Suprapubic skin (tissue), 4 donors: ENCODE measurements at regions not wholly inside any gene's neighbourhood (a gene's known extent, or its start where the extent isn't known, plus 50 kb on each side); places are given as distances from the start of the nearest gene placed in this dataset.

ENCODE experiments used
- DNase-seq, 2 donors: peaks; one replicate each; pipeline ENCODE4 v3.0.0-alpha.2; 2019; ENCODE audit warnings: low spot score in 2 of 2
- H3K27ac ChIP-seq: fragments of 200-600 bp; sonication (generic); one replicate; pipeline ENCODE4 v1.5.1; 2019
- H3K27me3 ChIP-seq: fragments of 200-600 bp; sonication (generic); one replicate; pipeline ENCODE4 v1.5.1; 2019
- H3K36me3 ChIP-seq: fragments of 200-600 bp; sonication (generic); one replicate; pipeline ENCODE4 v1.5.1; 2019
- H3K4me1 ChIP-seq: fragments of 200-600 bp; sonication (generic); one replicate; pipeline ENCODE4 v1.5.1; 2019
- H3K4me3 ChIP-seq: fragments of 200-600 bp; sonication (generic); one replicate; pipeline ENCODE4 v1.5.1; 2019; ENCODE audit warnings: mild to moderate bottlenecking
- H3K9me3 ChIP-seq: fragments of 200-600 bp; sonication (generic); one replicate; pipeline ENCODE4 v1.5.1; 2019
- CTCF ChIP-seq, 2 donors: fragments of 200-600 bp in 1 of 2; fragments of 450-650 bp in 1 of 2; sonication (generic) in 1 of 2; IDR thresholded peaks; one replicate each; pipeline ENCODE4 v1.5.1; 2016 to 2019; ENCODE audit warnings: antibody characterized with exemption in 2 of 2, mild to moderate bottlenecking in 1 of 2, moderate library complexity in 1 of 2
- EP300 ChIP-seq: sonication (generic); formaldehyde crosslinking; IDR thresholded peaks from one replicate; pipeline ENCODE4 v1.6.1; 2017; ENCODE audit warnings: antibody characterized with exemption
- POLR2A ChIP-seq, 2 donors: fragments of 450-650 bp; IDR thresholded peaks; one replicate each; pipeline ENCODE4 v1.6.1; 2017; ENCODE audit warnings: antibody characterized with exemption in 2 of 2, mild to moderate bottlenecking in 2 of 2, moderate library complexity in 2 of 2
- POLR2AphosphoS5 ChIP-seq, 3 donors: sonication (generic); formaldehyde crosslinking; IDR thresholded peaks; one replicate each; pipeline ENCODE4 v1.6.1; 2017; ENCODE audit warnings: antibody characterized with exemption in 3 of 3
- WGBS: methylation state at CpG from one replicate; pipeline ENCODE4 v1.1.5; 2018; 5-methylcytosine and 5-hydroxymethylcytosine counted together

GRCh38 chr10:33487014-33487776, 152.7 kb upstream of the NRP1 start:
- 57% methylated on average over 4 of the region's 4 CpGs for WGBS
- Histone ChIP-seq H3K4me1 (peaks cover 3% of the 10 kb centered on the region), H3K27ac (no peak overlapping the region), H3K9me3 (no peaks in the 10 kb centered on the region), H3K36me3 (no peaks in the 10 kb centered on the region), H3K4me3 (no peak overlapping the region), H3K27me3 (no peaks in the 10 kb centered on the region)
- DNase-seq, result no peak
- no peak for TF ChIP-seq POLR2A (IDR thresholded peaks at IDR 0.05)
- no peak for TF ChIP-seq POLR2AphosphoS5 (IDR thresholded peaks at IDR 0.05)
- TF ChIP-seq EP300, result no peak
- no peak for TF ChIP-seq CTCF (IDR thresholded peaks at IDR 0.05)

- WGBS, result 81% methylated on average over 3 of the region's 3 CpGs
These were observed 150.8 kb upstream of the NRP1 start for GRCh38 chr10:33485276-33485675.

DNA sequence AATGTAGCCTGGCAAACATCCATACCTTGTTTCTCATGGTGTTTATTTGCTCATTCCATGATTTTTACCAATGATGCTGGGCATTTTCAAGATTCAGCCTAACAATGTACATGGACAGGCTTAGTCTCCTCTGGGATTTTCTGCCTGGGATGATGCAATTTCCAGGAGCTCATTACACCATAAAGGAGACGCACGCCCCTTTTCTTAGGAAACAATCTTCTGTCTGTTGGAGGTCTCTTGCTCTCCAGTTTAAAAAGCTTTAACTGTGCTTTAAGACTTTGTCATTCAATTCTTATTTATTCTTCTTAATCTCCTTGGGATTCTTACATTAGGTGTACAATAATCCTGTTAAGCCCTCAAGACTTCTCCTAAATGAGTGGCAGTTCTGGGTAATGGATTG, 150.3 kb upstream of the NRP1 start:
- Histone ChIP-seq H3K36me3 (no peaks in the 10 kb centered on the region), H3K27ac (no peak overlapping the region), H3K27me3 (no peaks in the 10 kb centered on the region), H3K4me3 (no peak overlapping the region), H3K4me1 (peaks cover 3% of the 10 kb centered on the region), H3K9me3 (no peaks in the 10 kb centered on the region)
- WGBS, result 71% methylated on average over 2 of the region's 2 CpGs
- DNase-seq, result no peak
- no peak for TF ChIP-seq EP300
- no peak for TF ChIP-seq CTCF (IDR thresholded peaks at IDR 0.05)
- no peak for TF ChIP-seq POLR2AphosphoS5 (IDR thresholded peaks at IDR 0.05)

More at GRCh38 chr10:33485276-33485675, 150.8 kb upstream of the NRP1 start:
- no peaks in the 10 kb centered on the region for H3K9me3 ChIP-seq
- peaks cover 3% of the 10 kb centered on the region for H3K4me1 ChIP-seq
- H3K36me3 ChIP-seq, result no peaks in the 10 kb centered on the region
- H3K4me3 ChIP-seq, result no peak overlapping the region
- no peaks in the 10 kb centered on the region for H3K27me3 ChIP-seq
- TF ChIP-seq POLR2AphosphoS5 (IDR thresholded peaks at IDR 0.05) (no peak), POLR2A (IDR thresholded peaks at IDR 0.05) (no peak), EP300 (no peak), CTCF (IDR thresholded peaks at IDR 0.05) (no peak)
- DNase-seq, result no peak
- no peak overlapping the region for H3K27ac ChIP-seq

DNA sequence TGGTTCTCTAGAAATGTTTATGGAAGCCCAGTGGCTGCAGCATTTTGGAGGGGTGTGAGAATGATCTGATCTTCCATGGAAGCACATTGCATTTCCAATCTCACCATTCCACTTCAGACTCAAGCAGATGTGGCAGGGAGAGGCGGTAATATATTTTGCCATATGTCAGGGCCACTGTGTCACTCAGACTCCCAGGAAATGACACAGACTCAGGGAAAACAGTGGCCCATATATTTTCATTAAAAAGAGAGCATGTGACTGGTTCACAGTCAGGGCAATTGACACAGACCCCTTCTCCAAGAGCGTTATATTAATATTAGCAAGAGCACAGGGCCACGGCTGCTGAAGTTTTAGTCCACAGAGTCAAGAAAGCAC, 149.3 kb upstream of the NRP1 start:
- 96% methylated on average over 3 of the region's 3 CpGs for WGBS
- DNase-seq, result no peak
- TF ChIP-seq CTCF (IDR thresholded peaks at IDR 0.05), result no peak
- no peak for TF ChIP-seq POLR2AphosphoS5 (IDR thresholded peaks at IDR 0.05)
- TF ChIP-seq EP300, result no peak
- no peak for TF ChIP-seq POLR2A (IDR thresholded peaks at IDR 0.05)
- H3K27ac ChIP-seq, result no peak overlapping the region
- H3K36me3 ChIP-seq, result no peaks in the 10 kb centered on the region
- peaks cover 3% of the 10 kb centered on the region for H3K4me1 ChIP-seq
- no peaks in the 10 kb centered on the region for H3K9me3 ChIP-seq
- no peaks in the 10 kb centered on the region for H3K27me3 ChIP-seq
- H3K4me3 ChIP-seq, result no peak overlapping the region

GRCh38 chr10:33483124-33483815, 148.8 kb upstream of the NRP1 start:
- peaks cover 3% of the 10 kb centered on the region for H3K4me1 ChIP-seq
- no peak for DNase-seq
- no peak overlapping the region for H3K27ac ChIP-seq
- WGBS, result 73% methylated on average over 5 of the region's 5 CpGs
- no peaks in the 10 kb centered on the region for H3K27me3 ChIP-seq
- no peaks in the 10 kb centered on the region for H3K9me3 ChIP-seq
- no peak overlapping the region for H3K4me3 ChIP-seq
- TF ChIP-seq POLR2AphosphoS5 (IDR thresholded peaks at IDR 0.05), result no peak
- TF ChIP-seq POLR2A (IDR thresholded peaks at IDR 0.05), result no peak
- TF ChIP-seq CTCF (IDR thresholded peaks at IDR 0.05), result no peak
- no peak for TF ChIP-seq EP300
- H3K36me3 ChIP-seq, result no peaks in the 10 kb centered on the region
